GM18511 (cell line): ENCODE measurements at regions not wholly inside any gene's neighbourhood (a gene's known extent, or its start where the extent isn't known, plus 50 kb on each side); places are given as distances from the start of the nearest gene placed in this dataset.
"Not testable (repeated sequence)": the region's sequence is repeated elsewhere in the genome, so short reads cannot be mapped to it uniquely, and the experiment has no call there.

Experiments used
- ATAC-seq: cut with Tn5 transposase; IDR thresholded peaks from one replicate; pipeline ENCODE4 v1.9.1; 2021; ENCODE audit warnings: mild to moderate bottlenecking, moderate library complexity; ENCODE audit not compliant: unreplicated experiment

DNA sequence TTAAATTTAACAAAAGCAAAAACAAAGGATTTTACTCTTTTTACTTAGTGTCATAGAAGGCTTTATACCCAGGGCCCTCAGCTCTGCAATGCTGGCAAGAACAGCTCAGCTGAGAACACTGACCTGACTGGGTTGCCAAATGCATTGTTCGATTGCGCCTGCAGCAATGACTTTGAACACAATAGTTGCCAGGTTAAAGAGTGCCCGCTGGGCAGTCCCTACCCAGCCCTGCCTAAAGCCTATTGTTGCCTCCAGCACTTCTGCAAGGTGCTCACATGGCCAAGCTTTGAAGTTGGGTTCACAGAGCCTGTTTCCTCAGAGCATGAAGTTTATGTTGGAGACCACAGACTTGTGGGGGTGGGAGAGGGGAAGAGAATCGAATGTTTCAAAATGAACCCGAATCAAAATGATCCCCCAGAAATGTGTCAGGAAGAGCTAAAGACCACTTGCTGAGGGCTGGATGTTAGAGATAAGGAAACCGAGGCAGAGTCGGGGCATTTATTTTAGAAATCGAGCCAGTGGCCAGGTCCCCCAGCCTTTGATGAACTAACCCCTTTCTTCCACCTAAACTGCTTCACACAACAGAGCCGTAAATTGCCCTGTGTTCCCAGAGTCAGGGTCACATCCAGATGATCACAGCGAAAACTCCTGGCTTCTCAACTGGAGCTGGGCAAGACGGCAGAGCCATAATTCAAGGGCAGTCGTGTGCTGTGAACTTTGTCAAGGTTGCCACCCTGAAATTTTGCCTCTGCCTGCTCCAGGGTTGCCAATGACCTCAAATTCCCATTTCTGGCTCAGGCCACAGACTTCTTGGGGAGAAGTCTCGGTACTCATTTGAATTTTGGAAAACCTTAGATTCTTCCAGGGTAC is 55.0 kb downstream of the FOXA2 start:
- no peak for ATAC-seq

- ATAC-seq = no peak
Observed at GRCh38 chr20:22526512-22527012, 57.8 kb downstream of the FOXA2 start.

DNA sequence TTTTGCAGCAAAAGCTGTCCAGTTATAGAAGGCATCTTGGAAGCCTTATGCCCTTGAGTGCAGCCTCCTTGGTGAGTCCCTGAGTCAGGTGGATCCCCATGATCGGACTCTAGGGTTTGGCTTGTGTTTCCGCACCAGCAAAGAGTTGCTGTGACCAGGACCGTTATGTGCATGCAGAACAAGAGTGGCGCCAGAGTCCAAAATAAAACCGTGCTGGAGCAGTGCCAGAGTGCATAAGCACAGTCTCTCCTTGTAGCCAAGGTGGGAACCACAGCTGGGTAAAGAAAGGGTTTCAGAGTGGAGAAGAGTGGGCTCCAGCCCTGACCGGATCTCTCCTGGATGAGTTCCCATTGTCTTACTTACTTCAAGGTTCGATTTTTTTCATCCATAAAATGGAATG is 58.6 kb downstream of the FOXA2 start:
- ATAC-seq = no peak

GRCh38 chr20:22525069-22525820 is 59.1 kb downstream of the FOXA2 start:
- no peak for ATAC-seq

GRCh38 chr20:22524393-22525015 is 59.9 kb downstream of the FOXA2 start:
- ATAC-seq = no peak

GRCh38 chr20:22523499-22524392 is 60.6 kb downstream of the FOXA2 start:
- no peak for ATAC-seq

GRCh38 chr20:22523128-22523498 is 61.3 kb downstream of the FOXA2 start:
- ATAC-seq = no peak

DNA sequence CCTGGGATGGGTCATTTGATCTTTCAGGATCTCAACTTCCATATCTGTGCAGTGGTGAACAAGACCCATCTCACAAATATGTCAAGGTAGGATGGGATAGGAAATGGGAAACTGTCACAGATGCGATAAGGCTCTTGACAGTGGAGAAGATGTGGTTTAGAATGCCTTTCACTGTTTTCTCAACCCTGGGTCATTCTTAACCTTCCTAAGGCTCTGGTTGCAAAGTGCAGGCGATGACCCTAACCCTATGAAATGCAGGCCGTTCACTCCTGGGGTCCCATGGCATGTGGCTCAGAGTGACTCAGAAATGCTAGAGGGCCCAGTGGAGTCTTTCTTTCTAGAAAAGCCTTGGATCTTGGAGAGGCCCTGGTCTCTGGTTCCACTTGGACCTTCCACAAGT is 61.7 kb downstream of the FOXA2 start:
- no peak for ATAC-seq

GRCh38 chr20:22521940-22522339 is 62.4 kb downstream of the FOXA2 start:
- not testable (repeated sequence) for ATAC-seq

DNA sequence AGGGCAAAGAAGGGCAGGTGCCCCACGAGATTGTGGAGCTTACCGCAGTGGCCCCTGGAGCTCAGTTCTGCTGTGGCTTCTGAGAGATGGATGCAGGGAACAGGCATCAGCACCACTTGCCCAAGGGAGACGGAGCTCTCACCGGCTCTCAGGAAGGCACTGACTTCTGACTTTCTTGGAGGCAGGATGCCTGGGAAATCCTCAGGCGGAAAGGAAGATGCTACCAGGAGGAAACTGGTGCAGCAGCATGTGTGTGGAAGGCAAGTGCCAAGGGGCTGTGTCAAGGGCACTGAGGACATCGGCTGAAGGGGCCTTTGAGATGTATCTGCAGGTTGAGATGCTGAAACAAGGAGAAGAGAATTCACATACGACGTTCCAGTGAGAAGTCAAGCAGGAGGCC is 64.0 kb downstream of the FOXA2 start:
- no peak for ATAC-seq

- ATAC-seq = no peak
Observed at GRCh38 chr20:22515264-22515663, 69.1 kb downstream of the FOXA2 start.

GRCh38 chr20:22513574-22513973 is 70.8 kb downstream of the FOXA2 start:
- no peak for ATAC-seq

- ATAC-seq = no peak
Observed at GRCh38 chr20:22512911-22513489, 71.4 kb downstream of the FOXA2 start.

DNA sequence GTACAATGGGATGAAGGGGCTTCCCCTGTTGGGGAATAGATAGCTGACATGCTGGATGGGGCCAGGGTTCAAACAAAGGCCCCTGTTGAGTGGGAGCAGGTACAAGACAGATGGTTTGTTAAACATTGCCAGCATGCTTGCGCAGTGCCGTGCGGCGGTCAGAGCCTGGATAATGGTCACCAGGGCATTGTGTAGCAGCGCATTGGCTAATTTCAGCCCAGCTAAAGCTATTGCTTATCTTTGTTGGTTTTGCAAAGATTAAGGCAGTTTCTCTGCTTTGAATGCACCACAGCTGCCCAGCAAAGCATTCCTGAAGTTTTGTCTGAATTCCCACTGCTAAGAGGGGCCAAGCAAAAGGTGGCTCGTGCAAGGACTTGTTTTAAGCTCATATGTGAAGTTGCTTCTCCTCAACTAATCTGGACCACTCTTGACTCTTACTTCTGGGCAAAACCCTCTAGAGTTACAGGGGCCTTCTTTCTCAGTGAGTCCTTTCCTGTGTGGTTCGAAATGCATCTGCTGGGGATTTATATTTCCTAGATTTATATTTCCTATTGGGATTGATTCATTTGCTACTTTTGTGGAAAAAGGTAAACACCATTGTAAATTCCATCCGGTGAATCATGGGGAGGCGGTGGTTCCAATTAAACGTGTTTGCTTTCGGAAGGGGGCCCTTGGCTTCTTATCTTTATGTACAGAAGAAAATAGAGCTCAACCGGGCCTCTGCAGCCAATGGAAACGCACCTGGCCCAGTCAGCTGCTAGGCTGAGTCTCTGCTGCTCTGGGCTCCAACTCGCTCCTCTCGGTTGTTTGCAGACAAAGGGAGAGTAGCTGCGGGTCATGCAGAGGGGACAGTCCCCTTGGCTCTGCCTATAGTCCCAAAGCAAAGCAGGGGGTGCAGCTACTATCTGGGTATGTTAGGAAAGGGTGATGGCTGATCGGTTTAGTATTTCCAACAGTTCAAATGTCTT is 72.1 kb downstream of the FOXA2 start:
- no peak for ATAC-seq

GRCh38 chr20:22509843-22510147 is 74.6 kb downstream of the FOXA2 start:
- ATAC-seq = no peak

GRCh38 chr20:22509090-22509842 is 75.1 kb downstream of the FOXA2 start:
- ATAC-seq = no peak

DNA sequence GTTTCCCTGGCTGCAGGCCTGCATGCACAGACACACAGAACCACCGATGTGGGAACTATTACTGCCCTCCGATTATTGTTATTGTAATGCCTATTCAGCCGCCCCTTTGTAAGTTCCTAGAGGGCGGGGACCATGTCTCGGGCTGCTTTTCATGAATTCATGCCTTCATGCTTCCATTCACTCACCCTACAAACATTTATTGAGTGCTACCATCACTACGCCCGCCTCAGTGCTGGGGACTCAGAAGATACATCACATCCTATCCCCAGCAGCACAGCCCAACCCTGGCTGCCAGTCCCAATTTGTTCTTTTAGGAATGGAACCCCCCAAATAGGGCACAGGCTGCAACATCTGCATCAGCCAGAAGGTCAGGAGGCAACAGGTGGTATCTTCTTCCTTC is 75.9 kb downstream of the FOXA2 start:
- ATAC-seq = no peak

- no peak for ATAC-seq
Observed at GRCh38 chr20:22507240-22507961, 77.0 kb downstream of the FOXA2 start.
